IMR-90 (cell line): ENCODE measurements at regions not wholly inside any gene's neighbourhood (a gene's known extent, or its start where the extent isn't known, plus 50 kb on each side); places are given as distances from the start of the nearest gene placed in this dataset.

Source experiments
- ATAC-seq: fragments of 200-7000 bp; cut with Tn5 transposase; 2 replicates; pipeline ENCODE4 v1.9.1; 2020; ENCODE audit warnings: low read depth, mild to moderate bottlenecking, moderate library complexity
- BruUV-seq: library from RNA; stranded (reverse); fragments of 400-500 nt; replicated peaks from 2 replicates; lab custom pipeline; 2021; lab: Mats Ljungman, UMichigan
- CTCF ChIA-PET: fragments of 300-600 bp; formaldehyde crosslinking; extraction: SDS; loops from one replicate; lab custom pipeline; 2021; ENCODE audit warnings: antibody characterized with exemption; lab: Yijun Ruan, JAX
- POLR2A ChIA-PET: fragments of 300-600 bp; sonication (Branson Sonifier 250); formaldehyde crosslinking; loops from one replicate; lab custom pipeline; 2022; ENCODE audit warnings: antibody characterized with exemption; ENCODE audit not compliant: unreplicated experiment; lab: Charles Lee
- DNase-seq: peaks from one replicate; pipeline ENCODE4 v3.0.0; 2013
- H2AFZ ChIP-seq: replicated peaks from 2 replicates; pipeline ENCODE3; 2013; ENCODE audit warnings: low read length, mild to moderate bottlenecking; ENCODE audit not compliant: poor library complexity
- H2AK5ac ChIP-seq: 2 replicates; pipeline ENCODE4 v1.6.1; 2013; ENCODE audit warnings: low read depth, low read length, inconsistent platforms
- H2AK9ac ChIP-seq: replicated peaks from 2 replicates; pipeline ENCODE3; 2013; ENCODE audit warnings: mild to moderate bottlenecking, low read depth, low read length, moderate library complexity; ENCODE audit not compliant: poor library complexity
- H2BK120ac ChIP-seq: 2 replicates; pipeline ENCODE4 v1.6.1; 2013; ENCODE audit warnings: low read depth, low read length, inconsistent platforms
- H2BK15ac ChIP-seq: 3 replicates; pipeline ENCODE4 v1.6.1; 2013; ENCODE audit warnings: low read depth, low read length, inconsistent platforms
- H2BK20ac ChIP-seq: 2 replicates; pipeline ENCODE4 v1.6.1; 2013; ENCODE audit warnings: low read depth, mild to moderate bottlenecking, inconsistent platforms, low read length, moderate library complexity
- H2BK5ac ChIP-seq: 2 replicates; pipeline ENCODE4 v1.6.1; 2013; ENCODE audit warnings: mild to moderate bottlenecking, low read depth, low read length, inconsistent platforms; ENCODE audit not compliant: poor library complexity, severe bottlenecking
- H3K14ac ChIP-seq: replicated peaks from 2 replicates; pipeline ENCODE4 v1.6.1; 2013; ENCODE audit warnings: low read depth, low read length, inconsistent platforms
- H3K18ac ChIP-seq: 2 replicates; pipeline ENCODE4 v1.6.1; 2013; ENCODE audit warnings: low read depth, low read length, control low read depth
- H3K23ac ChIP-seq: 2 replicates; pipeline ENCODE4 v1.6.1; 2013; ENCODE audit warnings: low read depth, low read length, inconsistent platforms
- H3K27ac ChIP-seq: 2 replicates; pipeline ENCODE4 v1.5.1; 2013; ENCODE audit warnings: mild to moderate bottlenecking, control low read depth, low read length; ENCODE audit not compliant: insufficient read depth
- H3K27me3 ChIP-seq: 2 replicates; pipeline ENCODE4 v1.6.1; 2013; ENCODE audit warnings: low read length; ENCODE audit not compliant: control insufficient read depth, insufficient read depth
- H3K36me3 ChIP-seq: 2 replicates; pipeline ENCODE4 v1.6.1; 2013; ENCODE audit warnings: low read length, mixed read lengths; ENCODE audit not compliant: control insufficient read depth, insufficient read depth
- H3K4ac ChIP-seq: 2 replicates; pipeline ENCODE4 v1.6.1; 2013; ENCODE audit warnings: low read depth, low read length, inconsistent platforms
- H3K4me1 ChIP-seq: 2 replicates; pipeline ENCODE4 v1.6.1; 2013; ENCODE audit warnings: low read length, mixed read lengths; ENCODE audit not compliant: control insufficient read depth, insufficient read depth
- H3K4me2 ChIP-seq: 2 replicates; pipeline ENCODE4 v1.6.1; 2013; ENCODE audit warnings: low read depth, mild to moderate bottlenecking, control low read depth, low read length, moderate library complexity
- H3K4me3 ChIP-seq: 2 replicates; pipeline ENCODE4 v1.5.1; 2013; ENCODE audit warnings: low read depth, mild to moderate bottlenecking, control low read depth, low read length, moderate library complexity; ENCODE audit not compliant: insufficient read depth
- H3K56ac ChIP-seq: 2 replicates; pipeline ENCODE4 v1.6.1; 2013; ENCODE audit warnings: low read length, inconsistent platforms; ENCODE audit not compliant: insufficient read depth; ENCODE audit errors: extremely low read depth
- H3K79me1 ChIP-seq, 2 experiments: 2 replicates each; pipeline ENCODE4 v1.6.1; 2013; ENCODE audit warnings: low read length in 2 of 2, inconsistent platforms in 1 of 2, low read depth in 1 of 2
- H3K9ac ChIP-seq: 2 replicates; pipeline ENCODE4 v1.6.1; 2013; ENCODE audit warnings: low read depth, low read length, control low read depth
- H3K9me1 ChIP-seq: 2 replicates; pipeline ENCODE4 v1.6.1; 2013; ENCODE audit warnings: low read length, inconsistent platforms; ENCODE audit not compliant: insufficient read depth
- H3K9me3 ChIP-seq: 2 replicates; pipeline ENCODE4 v1.6.1; 2013; ENCODE audit warnings: low read length; ENCODE audit not compliant: control insufficient read depth, insufficient read depth
- H4K20me1 ChIP-seq: 2 replicates; pipeline ENCODE4 v1.6.1; 2013; ENCODE audit warnings: low read length, inconsistent platforms; ENCODE audit not compliant: insufficient read depth
- H4K5ac ChIP-seq: 2 replicates; pipeline ENCODE4 v1.6.1; 2013; ENCODE audit warnings: mild to moderate bottlenecking, low read depth, low read length, control low read depth
- H4K8ac ChIP-seq, 2 experiments: 2 replicates each; pipeline ENCODE4 v1.6.1; 2013; ENCODE audit warnings: low read depth in 2 of 2, low read length in 2 of 2, control low read depth in 1 of 2, inconsistent platforms in 1 of 2
- H4K91ac ChIP-seq: 2 replicates; pipeline ENCODE4 v1.6.1; 2013; ENCODE audit warnings: low read depth, low read length, inconsistent platforms; ENCODE audit not compliant: insufficient read depth
- BHLHE40 ChIP-seq: fragments of 150-350 bp; IDR thresholded peaks from 2 replicates; pipeline ENCODE4 v1.6.1; 2016; ENCODE audit warnings: mild to moderate bottlenecking, low read depth, low read length
- CEBPB ChIP-seq: IDR thresholded peaks from 2 replicates; pipeline ENCODE4 v1.6.1; 2012; ENCODE audit warnings: low read depth, low read length, improper control_type of control experiment
- CHD1 ChIP-seq: IDR thresholded peaks from 2 replicates; pipeline ENCODE4 v1.6.1; 2012; ENCODE audit warnings: low read depth, low read length, improper control_type of control experiment
- FOS ChIP-seq: fragments of 150-350 bp; IDR thresholded peaks from 2 replicates; pipeline ENCODE4 v1.6.1; 2016; ENCODE audit warnings: low read depth, low read length
- MAFK ChIP-seq: IDR thresholded peaks from 2 replicates; pipeline ENCODE4 v1.6.1; 2012; ENCODE audit warnings: low read depth, low read length, improper control_type of control experiment
- MAZ ChIP-seq: IDR thresholded peaks from 2 replicates; pipeline ENCODE4 v1.6.1; 2012; ENCODE audit warnings: low read depth, mild to moderate bottlenecking, low read length, improper control_type of control experiment, moderate library complexity, borderline replicate concordance
- MXI1 ChIP-seq: IDR thresholded peaks from 2 replicates; pipeline ENCODE4 v1.6.1; 2012; ENCODE audit warnings: low read depth, mild to moderate bottlenecking, low read length, moderate library complexity, borderline replicate concordance
- NFE2L2 ChIP-seq: fragments of 150-350 bp; IDR thresholded peaks from 2 replicates; pipeline ENCODE4 v1.6.1; 2016; ENCODE audit warnings: low read depth, mild to moderate bottlenecking, low read length
- POLR2A ChIP-seq: IDR thresholded peaks from 2 replicates; pipeline ENCODE4 v1.6.1; 2012; ENCODE audit warnings: mild to moderate bottlenecking, low read depth, low read length
- RAD21 ChIP-seq: IDR thresholded peaks from 2 replicates; pipeline ENCODE4 v1.6.1; 2012; ENCODE audit warnings: low read length, improper control_type of control experiment
- RCOR1 ChIP-seq: IDR thresholded peaks from 2 replicates; pipeline ENCODE4 v1.6.1; 2012; ENCODE audit warnings: mild to moderate bottlenecking, low read length, improper control_type of control experiment; ENCODE audit not compliant: insufficient replicate concordance
- RFX5 ChIP-seq: IDR thresholded peaks from 2 replicates; pipeline ENCODE4 v1.8.0; 2012; ENCODE audit warnings: low read depth, mild to moderate bottlenecking, low read length, moderate library complexity
- SMC3 ChIP-seq: fragments of 150-350 bp; IDR thresholded peaks from 2 replicates; pipeline ENCODE4 v1.6.1; 2016; ENCODE audit warnings: low read depth, mild to moderate bottlenecking, antibody characterized with exemption, low read length, moderate library complexity
- WGBS, 2 experiments: methylation state at CpG; one replicate each; pipeline versions ENCODE4 v1.1.5 to v1.1.7; 2013; ENCODE audit warnings: missing lambda C conversion rate in 2 of 2; ENCODE audit not compliant: insufficient read length in 1 of 2; ENCODE audit errors: extremely low coverage in 2 of 2; 5-methylcytosine and 5-hydroxymethylcytosine counted together
- dilution Hi-C: fragments of 300-500 bp; cut with HindIII; formaldehyde crosslinking; loops from one replicate; pipeline ENCODE4 v1.14.3; 2018; ENCODE audit warnings: low sequenced_read_pairs; ENCODE audit not compliant: unreplicated experiment
- in situ Hi-C: fragments of 300-500 bp; cut with MboI; formaldehyde crosslinking; loops from 3 replicates; pipeline ENCODE4 v1.14.3; 2019; ENCODE audit warnings: low sequenced_read_pairs, inconsistent platforms, mixed read lengths
- intact Hi-C: fragments of 100-400 bp; cut with micrococcal nuclease; formaldehyde crosslinking; loops from 2 replicates; pipeline ENCODE4 v1.10.0; 2022
- TF ChIP-seq, protein P1 (sequence below): fragments of 150-350 bp; IDR thresholded peaks from 2 replicates; pipeline ENCODE4 v1.6.1; 2016; ENCODE audit warnings: low read depth, mild to moderate bottlenecking, low read length, moderate library complexity, borderline replicate concordance
- TF ChIP-seq, protein P2 (sequence below): fragments of 150-350 bp; IDR thresholded peaks from 2 replicates; pipeline ENCODE4 v1.6.1; 2017; ENCODE audit warnings: mild to moderate bottlenecking, antibody characterized with exemption, low read length, low read depth
- TF ChIP-seq, protein P3 (sequence below): conservative IDR thresholded peaks from 2 replicates; pipeline ENCODE4 v1.5.1; 2012; ENCODE audit warnings: mild to moderate bottlenecking, low read depth, low read length, improper control_type of control experiment

DNA sequence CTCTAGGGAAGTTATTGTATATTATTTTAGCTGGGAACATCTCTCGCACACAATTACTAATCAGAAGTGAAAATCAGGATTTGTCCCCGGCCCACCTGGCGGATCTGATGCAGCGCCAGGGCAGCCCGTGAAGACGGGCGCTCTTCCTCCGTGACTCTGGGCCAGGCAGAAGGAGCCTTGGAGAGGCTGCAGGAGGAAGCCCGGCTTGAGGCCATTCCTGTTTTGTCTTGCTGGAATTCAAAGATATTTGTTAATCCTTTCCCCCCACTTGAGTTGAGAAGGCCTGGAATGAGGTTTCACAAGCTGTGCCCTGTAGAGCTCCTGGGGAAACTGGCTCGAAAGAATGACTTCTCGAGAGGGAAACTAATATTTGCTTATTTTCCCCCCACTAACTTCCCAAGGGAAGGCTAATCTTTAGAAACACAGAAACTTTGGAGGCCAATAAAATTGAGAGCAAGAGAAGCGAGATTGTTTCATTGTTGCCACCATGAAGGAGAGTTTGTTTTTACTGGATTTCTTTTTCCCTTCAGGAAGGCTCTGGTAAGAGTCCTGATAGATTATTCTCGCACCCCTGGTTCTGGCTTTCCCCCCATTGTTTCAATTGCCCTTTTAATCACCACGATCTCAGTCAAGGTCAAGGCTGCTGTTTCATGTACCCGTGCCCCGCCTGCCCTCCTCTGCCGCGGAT lies 92.8 kb upstream of the SEPTIN5 start:
- H3K9ac ChIP-seq: no peak overlapping the region
- DNase-seq (no peak), ATAC-seq (no peak)
- H2BK15ac ChIP-seq: no peak overlapping the region
- peaks cover 61% of the 10 kb centered on the region for H3K27me3 ChIP-seq
- no peak overlapping the region for H4K91ac ChIP-seq
- no peak overlapping the region for H3K23ac ChIP-seq
- dilution Hi-C loops: no loop called here
- WGBS, 2 experiments: no CpG with 5 or more reads among the region's 18 CpGs
- H2BK5ac ChIP-seq: no peak overlapping the region
- no peaks in the 10 kb centered on the region for H3K9me1 ChIP-seq
- H2BK120ac ChIP-seq: no peak overlapping the region
- no peak overlapping the region for H3K56ac ChIP-seq
- in situ Hi-C loops: no loop called here
- CTCF ChIA-PET: interaction anchor here (0.6 kb wide), 1 partner anchor 8 kb away, joined by 3 read pairs; no protein-coding TSS in a partner anchor
- BruUV-seq: no TSS peak
- no peaks in the 10 kb centered on the region for H3K79me1 ChIP-seq
- POLR2A ChIA-PET: no interaction called here
- TF ChIP-seq RFX5 (no peak), FOS (no peak), RAD21 (no peak), CHD1 (no peak), RCOR1 (no peak), MXI1 (no peak), MAZ (no peak), BHLHE40 (no peak), MAFK (no peak), POLR2A (no peak), SMC3 (no peak), NFE2L2 (no peak), CEBPB (no peak)
- TF ChIP-seq, protein P1, sequence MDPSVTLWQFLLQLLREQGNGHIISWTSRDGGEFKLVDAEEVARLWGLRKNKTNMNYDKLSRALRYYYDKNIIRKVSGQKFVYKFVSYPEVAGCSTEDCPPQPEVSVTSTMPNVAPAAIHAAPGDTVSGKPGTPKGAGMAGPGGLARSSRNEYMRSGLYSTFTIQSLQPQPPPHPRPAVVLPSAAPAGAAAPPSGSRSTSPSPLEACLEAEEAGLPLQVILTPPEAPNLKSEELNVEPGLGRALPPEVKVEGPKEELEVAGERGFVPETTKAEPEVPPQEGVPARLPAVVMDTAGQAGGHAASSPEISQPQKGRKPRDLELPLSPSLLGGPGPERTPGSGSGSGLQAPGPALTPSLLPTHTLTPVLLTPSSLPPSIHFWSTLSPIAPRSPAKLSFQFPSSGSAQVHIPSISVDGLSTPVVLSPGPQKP: no peak
- TF ChIP-seq, protein P2, sequence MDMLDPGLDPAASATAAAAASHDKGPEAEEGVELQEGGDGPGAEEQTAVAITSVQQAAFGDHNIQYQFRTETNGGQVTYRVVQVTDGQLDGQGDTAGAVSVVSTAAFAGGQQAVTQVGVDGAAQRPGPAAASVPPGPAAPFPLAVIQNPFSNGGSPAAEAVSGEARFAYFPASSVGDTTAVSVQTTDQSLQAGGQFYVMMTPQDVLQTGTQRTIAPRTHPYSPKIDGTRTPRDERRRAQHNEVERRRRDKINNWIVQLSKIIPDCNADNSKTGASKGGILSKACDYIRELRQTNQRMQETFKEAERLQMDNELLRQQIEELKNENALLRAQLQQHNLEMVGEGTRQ: no peak
- TF ChIP-seq, protein P3, sequence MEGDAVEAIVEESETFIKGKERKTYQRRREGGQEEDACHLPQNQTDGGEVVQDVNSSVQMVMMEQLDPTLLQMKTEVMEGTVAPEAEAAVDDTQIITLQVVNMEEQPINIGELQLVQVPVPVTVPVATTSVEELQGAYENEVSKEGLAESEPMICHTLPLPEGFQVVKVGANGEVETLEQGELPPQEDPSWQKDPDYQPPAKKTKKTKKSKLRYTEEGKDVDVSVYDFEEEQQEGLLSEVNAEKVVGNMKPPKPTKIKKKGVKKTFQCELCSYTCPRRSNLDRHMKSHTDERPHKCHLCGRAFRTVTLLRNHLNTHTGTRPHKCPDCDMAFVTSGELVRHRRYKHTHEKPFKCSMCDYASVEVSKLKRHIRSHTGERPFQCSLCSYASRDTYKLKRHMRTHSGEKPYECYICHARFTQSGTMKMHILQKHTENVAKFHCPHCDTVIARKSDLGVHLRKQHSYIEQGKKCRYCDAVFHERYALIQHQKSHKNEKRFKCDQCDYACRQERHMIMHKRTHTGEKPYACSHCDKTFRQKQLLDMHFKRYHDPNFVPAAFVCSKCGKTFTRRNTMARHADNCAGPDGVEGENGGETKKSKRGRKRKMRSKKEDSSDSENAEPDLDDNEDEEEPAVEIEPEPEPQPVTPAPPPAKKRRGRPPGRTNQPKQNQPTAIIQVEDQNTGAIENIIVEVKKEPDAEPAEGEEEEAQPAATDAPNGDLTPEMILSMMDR: no peak
- no peak overlapping the region for H3K18ac ChIP-seq
- no peaks in the 10 kb centered on the region for H3K9me3 ChIP-seq
- no peak overlapping the region for H3K4ac ChIP-seq
- no peak overlapping the region for H4K8ac ChIP-seq
- H2AFZ ChIP-seq: no peak overlapping the region
- no peak overlapping the region for H3K27ac ChIP-seq
- H3K4me1 ChIP-seq: no peaks in the 10 kb centered on the region
- no peak overlapping the region for H2BK20ac ChIP-seq
- H3K4me2 ChIP-seq: no peak overlapping the region
- H4K5ac ChIP-seq: no peak overlapping the region
- H4K20me1 ChIP-seq: no peaks in the 10 kb centered on the region
- intact Hi-C loops: no loop called here
- H3K14ac ChIP-seq: no peak overlapping the region
- H3K4me3 ChIP-seq: no peak overlapping the region
- no peak overlapping the region for H2AK9ac ChIP-seq
- no peaks in the 10 kb centered on the region for H3K36me3 ChIP-seq
- no peak overlapping the region for H2AK5ac ChIP-seq
